Adrenal gland (tissue), 9 donors: ENCODE measurements at regions not wholly inside any gene's neighbourhood (a gene's known extent, or its start where the extent isn't known, plus 50 kb on each side); places are given as distances from the start of the nearest gene placed in this dataset.

Source experiments
- DNase-seq, 7 donors: peaks; one replicate each; pipeline ENCODE4 v3.0.0-alpha.2; 2019 to 2020
- H3K27ac ChIP-seq, 5 donors: fragments of 200-600 bp; sonication (generic) in 4 of 5; 1 replicate in 3 of 5; 2 replicates in 2 of 5; pipeline versions ENCODE4 v1.5.1 to v1.8.0; 2016 to 2020; ENCODE audit warnings: mild to moderate bottlenecking in 1 of 5
- H3K27me3 ChIP-seq: fragments of 200-600 bp; 2 replicates; pipeline ENCODE4 v1.8.0; 2021
- H3K36me3 ChIP-seq, 2 donors: fragments of 200-600 bp; replicated peaks in 1 of 2; 1 replicate in 1 of 2; 2 replicates in 1 of 2; pipeline versions ENCODE4 v1.5.1 to v1.8.0; 2018 to 2022
- H3K4me1 ChIP-seq, 2 donors: fragments of 200-600 bp; replicated peaks in 1 of 2; 1 replicate in 1 of 2; 2 replicates in 1 of 2; pipeline versions ENCODE4 v1.5.1 to v1.8.0; 2018 to 2021
- H3K4me3 ChIP-seq, 4 donors: fragments of 200-600 bp; sonication (generic) in 3 of 4; one replicate each; pipeline ENCODE4 v1.5.1; 2016 to 2018
- H3K9me3 ChIP-seq, 3 donors: fragments of 200-600 bp; sonication (generic) in 1 of 3; replicated peaks in 1 of 3; 1 replicate in 2 of 3; 2 replicates in 1 of 3; pipeline versions ENCODE4 v1.5.1 to v1.8.0; 2016 to 2021
- POLR2A ChIP-seq, 2 donors: fragments of 450-650 bp; IDR thresholded peaks; one replicate each; pipeline ENCODE4 v1.6.1; 2017; ENCODE audit warnings: antibody characterized with exemption in 2 of 2, mild to moderate bottlenecking in 2 of 2, moderate library complexity in 1 of 2
- WGBS, 4 donors: extraction: QIAGEN DNeasy Blood & Tissue Kit in 2 of 4; methylation state at CpG; one replicate each; pipeline versions ENCODE4 v1.1.5 to v1.1.7; 2013 to 2017; 5-methylcytosine and 5-hydroxymethylcytosine counted together
- intact Hi-C, 2 donors: fragments of 100-400 bp; cut with DNase I; formaldehyde crosslinking; loops; one replicate each; pipeline versions ENCODE4 v1.14.1 to v1.15.0; 2022 to 2023
- TF ChIP-seq, protein P1 (sequence below), 6 experiments: fragments of 450-650 bp in 4 of 6; fragments of 200-600 bp in 2 of 6; sonication (generic) in 1 of 6; IDR thresholded peaks; 1 replicate in 5 of 6; 2 replicates in 1 of 6; pipeline versions ENCODE4 v1.5.1 to v1.8.0; 2016 to 2021; ENCODE audit warnings: antibody characterized with exemption in 6 of 6, mild to moderate bottlenecking in 2 of 6, moderate library complexity in 1 of 6
- donor health status: healthy with polysubstance abuse.
- donor health status: Bipolar disorder and iron deficiency.
- donor health status: DM: yes; HTN: yes; CAD: no.
- donor health status: DM: no; HTN: no; CAD: no.
- donor health status: DM: no; HTN: no; CAD: no.

GRCh38 chr11:129631201-129631600 is 184.4 kb upstream of the TMEM45B start:
- WGBS, 4 donors, result 82 to 94% (median 85%) methylated on average over 2 of the region's 2 CpGs
- DNase-seq, result no peak
- intact Hi-C loops, result no loop called here
- TF ChIP-seq, protein P1, sequence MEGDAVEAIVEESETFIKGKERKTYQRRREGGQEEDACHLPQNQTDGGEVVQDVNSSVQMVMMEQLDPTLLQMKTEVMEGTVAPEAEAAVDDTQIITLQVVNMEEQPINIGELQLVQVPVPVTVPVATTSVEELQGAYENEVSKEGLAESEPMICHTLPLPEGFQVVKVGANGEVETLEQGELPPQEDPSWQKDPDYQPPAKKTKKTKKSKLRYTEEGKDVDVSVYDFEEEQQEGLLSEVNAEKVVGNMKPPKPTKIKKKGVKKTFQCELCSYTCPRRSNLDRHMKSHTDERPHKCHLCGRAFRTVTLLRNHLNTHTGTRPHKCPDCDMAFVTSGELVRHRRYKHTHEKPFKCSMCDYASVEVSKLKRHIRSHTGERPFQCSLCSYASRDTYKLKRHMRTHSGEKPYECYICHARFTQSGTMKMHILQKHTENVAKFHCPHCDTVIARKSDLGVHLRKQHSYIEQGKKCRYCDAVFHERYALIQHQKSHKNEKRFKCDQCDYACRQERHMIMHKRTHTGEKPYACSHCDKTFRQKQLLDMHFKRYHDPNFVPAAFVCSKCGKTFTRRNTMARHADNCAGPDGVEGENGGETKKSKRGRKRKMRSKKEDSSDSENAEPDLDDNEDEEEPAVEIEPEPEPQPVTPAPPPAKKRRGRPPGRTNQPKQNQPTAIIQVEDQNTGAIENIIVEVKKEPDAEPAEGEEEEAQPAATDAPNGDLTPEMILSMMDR (IDR thresholded peaks at IDR 0.05), result no peak
- Histone ChIP-seq H3K4me3 (no peak overlapping the region), H3K27ac (no peak overlapping the region), H3K36me3 (no peaks in the 10 kb centered on the region), H3K9me3 (no peaks in the 10 kb centered on the region), H3K4me1 (no peaks in the 10 kb centered on the region), H3K27me3 (no peaks in the 10 kb centered on the region)

- no peak for DNase-seq
- 61 to 70% (median 63%) methylated on average over 6 of the region's 6 CpGs for WGBS, 4 donors
- Histone ChIP-seq H3K9me3 (no peaks in the 10 kb centered on the region), H3K27ac (no peak overlapping the region), H3K4me1 (no peaks in the 10 kb centered on the region), H3K4me3 (no peak overlapping the region), H3K27me3 (peaks cover 4% of the 10 kb centered on the region), H3K36me3 (no peaks in the 10 kb centered on the region)
- intact Hi-C loops, result no loop called here
- TF ChIP-seq, protein P1 (IDR thresholded peaks at IDR 0.05), result no peak
- TF ChIP-seq POLR2A (IDR thresholded peaks at IDR 0.05), result no peak
Measured at GRCh38 chr11:129636926-129637325, 178.7 kb upstream of the TMEM45B start.

DNA sequence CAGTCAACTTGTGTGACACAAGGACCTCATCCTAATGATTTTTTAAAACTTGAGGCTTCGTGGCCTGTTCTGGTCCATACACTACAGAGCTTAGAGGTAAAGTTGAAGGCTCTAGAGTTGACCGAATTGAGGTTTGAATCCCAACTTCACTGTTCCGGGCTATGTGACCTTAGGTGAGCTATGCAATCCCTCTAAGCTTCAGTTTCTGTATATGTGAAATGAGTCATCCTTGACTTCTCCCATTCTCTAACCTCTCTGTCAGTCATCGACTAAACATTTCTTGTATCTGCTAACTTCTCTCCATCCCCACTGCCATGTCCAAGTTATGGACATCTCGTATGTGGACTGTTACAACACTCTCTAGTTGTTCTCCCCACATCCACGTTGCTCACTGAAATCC is 178.2 kb upstream of the TMEM45B start:
- intact Hi-C loops, result no loop called here
- H3K27ac ChIP-seq, result no peak overlapping the region
- H3K9me3 ChIP-seq, result no peaks in the 10 kb centered on the region
- H3K36me3 ChIP-seq, result no peaks in the 10 kb centered on the region
- TF ChIP-seq, protein P1 (IDR thresholded peaks at IDR 0.05), result no peak
- no peak for TF ChIP-seq POLR2A (IDR thresholded peaks at IDR 0.05)
- no peaks in the 10 kb centered on the region for H3K4me1 ChIP-seq
- H3K27me3 ChIP-seq, result peaks cover 4% of the 10 kb centered on the region
- no peak for DNase-seq
- no peak overlapping the region for H3K4me3 ChIP-seq
- WGBS, 4 donors, result 67 to 76% (median 75%) methylated on average over 6 of the region's 6 CpGs

- no peak for DNase-seq
- H3K4me3 ChIP-seq, result no peak overlapping the region
- WGBS, 4 donors, result 62 to 81% (median 71%) methylated on average over 5 of the region's 5 CpGs
- no peaks in the 10 kb centered on the region for H3K9me3 ChIP-seq
- H3K27ac ChIP-seq, result no peak overlapping the region
- intact Hi-C loops, result no loop called here
- H3K27me3 ChIP-seq, result peaks cover 4% of the 10 kb centered on the region
- H3K4me1 ChIP-seq, result no peaks in the 10 kb centered on the region
- H3K36me3 ChIP-seq, result no peaks in the 10 kb centered on the region
- TF ChIP-seq POLR2A (IDR thresholded peaks at IDR 0.05), result no peak
- TF ChIP-seq, protein P1 (IDR thresholded peaks at IDR 0.05), result no peak
Measured at GRCh38 chr11:129637983-129638776, 177.5 kb upstream of the TMEM45B start.
